Activated T-cell treated with anti-CD3 and anti-CD28 coated beads, Interleukin-2, amount 50 U/mL, for 72 hours (primary cell): ENCODE measurements at regions not wholly inside any gene's neighbourhood (a gene's known extent, or its start where the extent isn't known, plus 50 kb on each side); places are given as distances from the start of the nearest gene placed in this dataset.

Experiments
- ATAC-seq, 2 donors: fragments of 150-1000 bp; cut with Tn5 transposase; replicated peaks in 1 of 2; 2 replicates each; pipeline ENCODE4 v1.10.0; 2021; ENCODE audit warnings: moderate library complexity in 2 of 2, mild to moderate bottlenecking in 1 of 2
- DNase-seq, 2 donors: peaks; one replicate each; pipeline ENCODE4 v3.0.0; 2021 to 2022; ENCODE audit warnings: mixed read lengths in 1 of 2
- H3K27ac Mint-ChIP-seq: one replicate; pipeline ENCODE4 v1.8.0; 2022; ENCODE audit warnings: mild to moderate bottlenecking, moderate library complexity, mixed read lengths
- H3K27me3 Mint-ChIP-seq: one replicate; pipeline ENCODE4 v1.8.0; 2022; ENCODE audit warnings: low read depth, mixed read lengths
- H3K36me3 Mint-ChIP-seq, 2 donors: one replicate each; pipeline ENCODE4 v1.8.0; 2022; ENCODE audit warnings: mixed read lengths in 2 of 2, mild to moderate bottlenecking in 1 of 2; ENCODE audit not compliant: insufficient read depth in 2 of 2
- H3K4me1 Mint-ChIP-seq: one replicate; pipeline ENCODE4 v1.8.0; 2022; ENCODE audit warnings: low read depth, mixed read lengths
- H3K4me3 Mint-ChIP-seq, 2 donors: one replicate each; pipeline ENCODE4 v1.8.0; 2022; ENCODE audit warnings: mild to moderate bottlenecking in 2 of 2, mixed read lengths in 2 of 2, moderate library complexity in 2 of 2
- H3K9me3 Mint-ChIP-seq, 2 donors: one replicate each; pipeline ENCODE4 v1.8.0; 2022; ENCODE audit warnings: mixed read lengths in 2 of 2

DNA sequence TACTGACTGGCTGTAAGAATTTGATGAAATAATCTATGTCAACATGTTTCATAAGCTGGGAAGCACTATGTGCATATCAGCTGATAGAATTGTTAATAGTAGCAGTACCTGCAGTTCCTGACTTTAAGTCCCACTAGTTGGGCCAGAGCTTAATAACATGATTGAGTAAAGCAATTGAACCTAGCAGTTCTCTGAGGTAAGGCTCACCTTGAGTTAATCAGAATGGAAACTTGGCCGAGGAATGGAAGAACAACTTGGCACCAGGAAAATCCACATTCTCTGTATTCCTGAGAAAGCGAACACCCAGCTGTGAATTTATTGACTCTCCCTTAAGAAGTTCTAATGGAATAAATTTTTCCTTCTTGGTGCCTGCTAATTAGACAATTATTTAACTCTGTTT lies 262.6 kb downstream of the IGSF11 start:
- ATAC-seq (no peak), DNase-seq (no peak)
- Mint-ChIP-seq H3K9me3 (no peaks in the 10 kb centered on the region), H3K4me1 (peaks cover 6% of the 10 kb centered on the region), H3K4me3 (no peak overlapping the region), H3K27ac (no peak overlapping the region), H3K27me3 (peaks cover 6% of the 10 kb centered on the region), H3K36me3 (no peaks in the 10 kb centered on the region)

DNA sequence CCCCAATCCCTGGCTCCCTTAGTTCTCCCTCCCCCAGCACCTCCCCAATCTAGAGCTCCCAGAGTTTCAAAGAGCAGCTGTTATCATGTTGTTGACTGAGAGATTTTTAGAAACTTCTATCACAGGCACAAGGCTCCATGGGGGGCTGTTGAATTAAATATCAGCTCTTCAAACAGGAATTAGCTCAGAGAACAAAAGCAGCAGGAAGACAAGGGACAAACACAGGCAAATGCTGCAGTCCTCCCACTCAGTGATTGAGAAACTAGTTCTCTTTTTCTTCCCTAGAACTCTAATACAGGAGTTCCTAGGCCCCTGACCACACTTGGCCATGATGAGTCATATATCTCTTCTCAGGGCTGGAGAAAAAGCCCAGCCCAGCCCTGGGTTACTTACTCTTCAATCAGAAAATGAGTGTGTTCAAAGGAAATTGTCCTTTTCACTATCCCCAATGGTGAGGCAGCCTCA lies 262.1 kb downstream of the IGSF11 start:
- H3K27me3 Mint-ChIP-seq: peaks cover 6% of the 10 kb centered on the region
- H3K36me3 Mint-ChIP-seq: no peaks in the 10 kb centered on the region
- peaks cover 6% of the 10 kb centered on the region for H3K4me1 Mint-ChIP-seq
- DNase-seq (no peak), ATAC-seq (peak in 1 of 2 donors; percentile 35)
- H3K9me3 Mint-ChIP-seq: no peaks in the 10 kb centered on the region
- H3K27ac Mint-ChIP-seq: no peak overlapping the region
- H3K4me3 Mint-ChIP-seq: no peak overlapping the region

GRCh38 chr3:118775021-118775420 lies 259.6 kb downstream of the IGSF11 start:
- DNase-seq (no peak), ATAC-seq (no peak)
- H3K9me3 Mint-ChIP-seq: no peaks in the 10 kb centered on the region
- no peaks in the 10 kb centered on the region for H3K36me3 Mint-ChIP-seq
- H3K27ac Mint-ChIP-seq: no peak overlapping the region
- peaks cover 6% of the 10 kb centered on the region for H3K4me1 Mint-ChIP-seq
- no peak overlapping the region for H3K4me3 Mint-ChIP-seq
- peaks cover 6% of the 10 kb centered on the region for H3K27me3 Mint-ChIP-seq

- no peak overlapping the region for H3K27ac Mint-ChIP-seq
Observed at GRCh38 chr3:118778201-118778600, 256.4 kb downstream of the IGSF11 start.

GRCh38 chr3:118781232-118781631 lies 253.4 kb downstream of the IGSF11 start:
- Mint-ChIP-seq H3K36me3 (no peaks in the 10 kb centered on the region), H3K9me3 (no peaks in the 10 kb centered on the region), H3K27me3 (peaks cover 11% of the 10 kb centered on the region), H3K4me1 (no peaks in the 10 kb centered on the region), H3K4me3 (no peak overlapping the region), H3K27ac (no peak overlapping the region)
- ATAC-seq (no peak), DNase-seq (no peak)

More at GRCh38 chr3:118778201-118778600, 256.4 kb downstream of the IGSF11 start:
- H3K36me3 Mint-ChIP-seq: no peaks in the 10 kb centered on the region
- DNase-seq: no peak
- no peaks in the 10 kb centered on the region for H3K9me3 Mint-ChIP-seq
- H3K4me1 Mint-ChIP-seq: no peaks in the 10 kb centered on the region
- peaks cover 15% of the 10 kb centered on the region for H3K27me3 Mint-ChIP-seq
- ATAC-seq: no peak
- no peak overlapping the region for H3K4me3 Mint-ChIP-seq

- H3K27me3 Mint-ChIP-seq: peaks cover 8% of the 10 kb centered on the region
- no peak for ATAC-seq
- no peaks in the 10 kb centered on the region for H3K36me3 Mint-ChIP-seq
- no peaks in the 10 kb centered on the region for H3K4me1 Mint-ChIP-seq
- H3K27ac Mint-ChIP-seq: no peak overlapping the region
- DNase-seq: no peak
- no peaks in the 10 kb centered on the region for H3K9me3 Mint-ChIP-seq
- H3K4me3 Mint-ChIP-seq: no peak overlapping the region
Observed at GRCh38 chr3:118781839-118782238, 252.8 kb downstream of the IGSF11 start.

- Mint-ChIP-seq H3K4me1 (no peaks in the 10 kb centered on the region), H3K27me3 (peaks cover 8% of the 10 kb centered on the region), H3K36me3 (no peaks in the 10 kb centered on the region), H3K27ac (no peak overlapping the region), H3K9me3 (no peaks in the 10 kb centered on the region), H3K4me3 (no peak overlapping the region)
- no peak for DNase-seq
- no peak for ATAC-seq
Observed at GRCh38 chr3:118782755-118783202, 251.9 kb downstream of the IGSF11 start.

GRCh38 chr3:118785415-118785814 lies 249.2 kb downstream of the IGSF11 start:
- ATAC-seq (no peak), DNase-seq (no peak)
- Mint-ChIP-seq H3K36me3 (no peaks in the 10 kb centered on the region), H3K4me3 (no peak overlapping the region), H3K9me3 (no peaks in the 10 kb centered on the region), H3K27me3 (peaks cover 8% of the 10 kb centered on the region), H3K27ac (no peak overlapping the region), H3K4me1 (no peaks in the 10 kb centered on the region)

GRCh38 chr3:118791246-118791645 lies 243.4 kb downstream of the IGSF11 start:
- Mint-ChIP-seq H3K27me3 (peaks cover 20% of the 10 kb centered on the region), H3K4me1 (no peaks in the 10 kb centered on the region), H3K4me3 (no peak overlapping the region), H3K27ac (no peak overlapping the region), H3K36me3 (no peaks in the 10 kb centered on the region), H3K9me3 (peaks cover 0 to 1% of the 10 kb centered on the region in 2 donors)
- DNase-seq (no peak), ATAC-seq (no peak)

DNA sequence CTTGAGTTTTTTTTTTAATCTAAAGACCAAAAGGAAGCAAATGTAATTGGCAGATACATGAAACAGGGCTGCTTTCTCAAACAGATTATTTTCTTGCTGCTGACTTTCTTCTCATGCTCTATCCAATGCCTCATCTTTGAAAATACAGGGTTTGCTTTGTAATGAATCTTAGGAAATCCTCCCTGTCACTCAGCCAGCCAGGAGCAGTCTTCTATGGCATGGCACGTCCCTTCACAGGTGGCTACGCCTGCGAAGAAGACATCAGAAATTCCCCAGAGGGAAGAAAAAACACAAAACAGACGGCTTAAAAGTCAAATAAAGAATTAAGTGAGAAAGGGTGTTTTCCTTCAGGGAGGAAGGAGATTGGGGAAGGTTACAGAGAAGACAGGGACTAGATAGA lies 242.5 kb downstream of the IGSF11 start:
- no peak for DNase-seq
- H3K4me3 Mint-ChIP-seq: no peak overlapping the region
- H3K27ac Mint-ChIP-seq: no peak overlapping the region
- H3K4me1 Mint-ChIP-seq: no peaks in the 10 kb centered on the region
- peaks cover 20% of the 10 kb centered on the region for H3K27me3 Mint-ChIP-seq
- H3K9me3 Mint-ChIP-seq: peaks cover 0 to 1% of the 10 kb centered on the region in 2 donors
- H3K36me3 Mint-ChIP-seq: no peaks in the 10 kb centered on the region
- no peak for ATAC-seq

GRCh38 chr3:118793176-118793575 lies 241.5 kb downstream of the IGSF11 start:
- Mint-ChIP-seq H3K9me3 (peaks cover 0 to 1% of the 10 kb centered on the region in 2 donors), H3K36me3 (no peaks in the 10 kb centered on the region), H3K27me3 (peaks cover 20% of the 10 kb centered on the region), H3K4me3 (no peak overlapping the region), H3K4me1 (no peaks in the 10 kb centered on the region), H3K27ac (no peak overlapping the region)
- ATAC-seq (no peak), DNase-seq (no peak)

DNA sequence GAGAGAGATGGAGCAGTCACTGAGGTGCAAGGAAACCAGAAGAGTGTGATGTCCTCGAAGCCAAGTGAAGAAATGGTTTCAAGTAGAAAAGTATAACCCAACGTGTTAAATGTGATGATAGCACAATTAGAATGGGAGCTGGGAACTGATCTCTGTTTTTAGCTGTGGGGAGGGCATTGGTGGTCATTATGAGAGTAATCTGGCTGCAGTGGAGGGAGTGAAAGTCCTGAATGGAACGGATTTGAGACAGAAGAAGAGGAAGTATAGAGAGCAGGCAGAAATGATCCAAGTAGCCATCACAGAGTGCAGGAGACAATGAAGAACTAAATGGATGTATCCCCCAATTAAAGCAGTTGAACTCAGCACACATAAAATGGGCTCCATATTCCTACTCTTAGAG lies 235.3 kb downstream of the IGSF11 start:
- Mint-ChIP-seq H3K9me3 (peaks cover 0 to 1% of the 10 kb centered on the region in 2 donors), H3K4me3 (no peak overlapping the region), H3K4me1 (no peaks in the 10 kb centered on the region), H3K36me3 (no peaks in the 10 kb centered on the region), H3K27ac (no peak overlapping the region), H3K27me3 (peaks cover 10% of the 10 kb centered on the region)
- DNase-seq (no peak), ATAC-seq (no peak)

DNA sequence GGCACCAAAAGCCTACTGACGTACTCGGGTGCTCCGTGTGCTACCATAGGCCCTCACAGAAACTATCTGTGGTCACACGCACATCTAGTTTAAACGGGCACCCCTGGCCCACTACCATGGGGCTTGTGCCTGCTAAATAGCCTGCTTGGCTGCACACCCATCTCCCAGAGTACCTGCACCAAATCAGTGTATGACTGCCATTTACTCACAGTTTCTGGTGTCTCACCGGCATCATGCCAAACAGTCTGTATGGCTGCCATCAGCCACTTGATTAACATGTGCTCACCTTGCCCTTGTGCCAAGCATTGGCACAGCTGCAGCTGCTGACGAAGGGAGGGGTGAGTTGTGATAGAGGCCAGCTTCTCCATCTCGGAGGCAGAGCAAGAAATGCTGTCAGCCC lies 232.7 kb downstream of the IGSF11 start:
- DNase-seq (no peak), ATAC-seq (no peak)
- Mint-ChIP-seq H3K27me3 (peaks cover 14% of the 10 kb centered on the region), H3K4me1 (no peaks in the 10 kb centered on the region), H3K4me3 (no peak overlapping the region), H3K36me3 (no peaks in the 10 kb centered on the region), H3K27ac (no peak overlapping the region), H3K9me3 (no peaks in the 10 kb centered on the region)

- Mint-ChIP-seq H3K4me3 (no peak overlapping the region), H3K9me3 (no peaks in the 10 kb centered on the region), H3K4me1 (no peaks in the 10 kb centered on the region)
Observed at GRCh38 chr3:118802325-118803095, 232.1 kb downstream of the IGSF11 start.

More at GRCh38 chr3:118802325-118803095, 232.1 kb downstream of the IGSF11 start:
- H3K27ac Mint-ChIP-seq: no peak overlapping the region
- no peaks in the 10 kb centered on the region for H3K36me3 Mint-ChIP-seq
- DNase-seq: no peak
- peaks cover 20% of the 10 kb centered on the region for H3K27me3 Mint-ChIP-seq
- no peak for ATAC-seq
